ENCODE measurements at regions not wholly inside any gene's neighbourhood (a gene's known extent, or its start where the extent isn't known, plus 50 kb on each side); places are given as distances from the start of the nearest gene placed in this dataset.

GRCh38 chr18:21184396-21184996, 57.5 kb upstream of the GREB1L start:
- H3K27ac Mint-ChIP-seq, result no peak overlapping the region
- DNase-seq (ENCODE audit: low spot score in 2 of 2, unreplicated experiment in 2 of 2), result no peak
- no peaks in the 10 kb centered on the region for H3K4me1 Mint-ChIP-seq
- no peaks in the 10 kb centered on the region for H3K27me3 Mint-ChIP-seq (ENCODE audit: low read depth)
- no peak overlapping the region for H3K4me3 Mint-ChIP-seq
- H3K36me3 Mint-ChIP-seq, result no peaks in the 10 kb centered on the region
- TF ChIP-seq CTCF (IDR thresholded peaks at IDR 0.05; ENCODE audit: unreplicated experiment), result no peak
- no peaks in the 10 kb centered on the region for H3K9me3 Mint-ChIP-seq

GRCh38 chr18:21187886-21188285, 54.1 kb upstream of the GREB1L start:
- H3K27me3 Mint-ChIP-seq (ENCODE audit: low read depth), result peaks cover 3% of the 10 kb centered on the region
- TF ChIP-seq CTCF (IDR thresholded peaks at IDR 0.05; ENCODE audit: unreplicated experiment), result no peak
- H3K36me3 Mint-ChIP-seq, result no peaks in the 10 kb centered on the region
- no peak overlapping the region for H3K4me3 Mint-ChIP-seq
- no peak overlapping the region for H3K27ac Mint-ChIP-seq
- no peaks in the 10 kb centered on the region for H3K4me1 Mint-ChIP-seq
- DNase-seq (ENCODE audit: low spot score in 2 of 2, unreplicated experiment in 2 of 2), result no peak
- H3K9me3 Mint-ChIP-seq, result no peaks in the 10 kb centered on the region

- Mint-ChIP-seq H3K4me1 (peaks cover 2% of the 10 kb centered on the region), H3K36me3 (no peaks in the 10 kb centered on the region), H3K27me3 (ENCODE audit: low read depth) (peaks cover 13% of the 10 kb centered on the region), H3K27ac (no peak overlapping the region), H3K9me3 (no peaks in the 10 kb centered on the region), H3K4me3 (no peak overlapping the region)
- peak in 1 of 2 experiments; percentile 51 for DNase-seq (ENCODE audit: low spot score in 2 of 2, unreplicated experiment in 2 of 2)
- TF ChIP-seq CTCF (IDR thresholded peaks at IDR 0.05; ENCODE audit: unreplicated experiment), result no peak
These were observed 50.3 kb upstream of the GREB1L start for GRCh38 chr18:21191596-21192307.
